Gastroesophageal sphincter (tissue), 4 donors: ENCODE measurements at regions not wholly inside any gene's neighbourhood (a gene's known extent, or its start where the extent isn't known, plus 50 kb on each side); places are given as distances from the start of the nearest gene placed in this dataset.

Experiments used
- ATAC-seq: fragments of 150-250 bp; one replicate; pipeline ENCODE4 v1.9.1; 2016; ENCODE audit warnings: mild to moderate bottlenecking, moderate library complexity
- H3K27ac ChIP-seq, 4 donors: fragments of 200-600 bp; sonication (generic) in 3 of 4; 1 replicate in 3 of 4; 2 replicates in 1 of 4; pipeline ENCODE4 v1.5.1; 2016 to 2019
- H3K27me3 ChIP-seq: fragments of 200-600 bp; sonication (generic); one replicate; pipeline ENCODE4 v1.5.1; 2019
- H3K36me3 ChIP-seq, 2 donors: fragments of 200-600 bp; sonication (generic); one replicate each; pipeline ENCODE4 v1.5.1; 2019; ENCODE audit warnings: control low read depth in 1 of 2
- H3K4me1 ChIP-seq, 3 donors: fragments of 200-600 bp; sonication (generic); 1 replicate in 2 of 3; 2 replicates in 1 of 3; pipeline ENCODE4 v1.5.1; 2016 to 2019; ENCODE audit warnings: control low read depth in 2 of 3
- H3K4me3 ChIP-seq, 2 donors: fragments of 200-600 bp; sonication (generic); one replicate each; pipeline ENCODE4 v1.5.1; 2019; ENCODE audit warnings: mild to moderate bottlenecking in 1 of 2, moderate library complexity in 1 of 2
- H3K9me3 ChIP-seq, 3 donors: fragments of 200-600 bp; sonication (generic); one replicate each; pipeline ENCODE4 v1.5.1; 2017 to 2019; ENCODE audit warnings: control low read depth in 2 of 3
- EP300 ChIP-seq: sonication (generic); formaldehyde crosslinking; IDR thresholded peaks from one replicate; pipeline ENCODE4 v1.6.1; 2017; ENCODE audit warnings: antibody characterized with exemption, mild to moderate bottlenecking
- POLR2A ChIP-seq, 2 donors: fragments of 450-650 bp; IDR thresholded peaks; one replicate each; pipeline ENCODE4 v1.6.1; 2017; ENCODE audit warnings: antibody characterized with exemption in 2 of 2, mild to moderate bottlenecking in 2 of 2, moderate library complexity in 1 of 2
- POLR2AphosphoS5 ChIP-seq: sonication (generic); formaldehyde crosslinking; IDR thresholded peaks from one replicate; pipeline ENCODE4 v1.6.1; 2017; ENCODE audit warnings: antibody characterized with exemption
- WGBS, 2 donors: methylation state at CpG; one replicate each; pipeline ENCODE4 v1.1.5; 2018; ENCODE audit warnings: low coverage in 1 of 2; 5-methylcytosine and 5-hydroxymethylcytosine counted together
- TF ChIP-seq, protein P1 (sequence below), 4 experiments: fragments of 200-600 bp in 2 of 4; fragments of 450-650 bp in 2 of 4; sonication (generic) in 1 of 4; IDR thresholded peaks; one replicate each; pipeline ENCODE4 v1.5.1; 2017 to 2019; ENCODE audit warnings: antibody characterized with exemption in 4 of 4, mild to moderate bottlenecking in 2 of 4, moderate library complexity in 2 of 4

DNA sequence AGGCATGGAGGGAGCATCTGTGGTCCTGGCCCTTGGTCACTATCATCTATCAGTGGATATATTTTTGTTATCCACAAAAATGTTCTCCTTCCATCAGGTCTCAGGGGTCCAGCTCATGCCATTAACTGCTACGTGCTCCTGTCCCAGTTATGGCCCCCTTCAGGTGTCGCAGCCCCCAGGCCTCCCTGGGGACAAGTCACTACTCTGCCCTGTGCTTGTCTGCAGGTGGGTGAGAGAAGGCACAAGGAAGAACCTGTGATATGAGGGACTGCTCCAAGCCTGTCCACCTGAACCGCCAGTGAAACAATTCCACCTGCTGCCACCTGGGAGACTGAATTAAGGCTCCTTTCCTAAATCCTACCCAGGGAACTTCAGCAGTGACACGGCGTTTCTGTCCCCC, 229.6 kb upstream of the ID2 start:
- Histone ChIP-seq H3K27me3 (peaks cover 10% of the 10 kb centered on the region), H3K4me3 (no peak overlapping the region), H3K36me3 (no peaks in the 10 kb centered on the region), H3K4me1 (peaks cover 0 to 26% (median 0%) of the 10 kb centered on the region in 3 donors), H3K27ac (no peak overlapping the region), H3K9me3 (no peaks in the 10 kb centered on the region)
- no peak for ATAC-seq
- TF ChIP-seq POLR2AphosphoS5 = no peak
- TF ChIP-seq, protein P1, sequence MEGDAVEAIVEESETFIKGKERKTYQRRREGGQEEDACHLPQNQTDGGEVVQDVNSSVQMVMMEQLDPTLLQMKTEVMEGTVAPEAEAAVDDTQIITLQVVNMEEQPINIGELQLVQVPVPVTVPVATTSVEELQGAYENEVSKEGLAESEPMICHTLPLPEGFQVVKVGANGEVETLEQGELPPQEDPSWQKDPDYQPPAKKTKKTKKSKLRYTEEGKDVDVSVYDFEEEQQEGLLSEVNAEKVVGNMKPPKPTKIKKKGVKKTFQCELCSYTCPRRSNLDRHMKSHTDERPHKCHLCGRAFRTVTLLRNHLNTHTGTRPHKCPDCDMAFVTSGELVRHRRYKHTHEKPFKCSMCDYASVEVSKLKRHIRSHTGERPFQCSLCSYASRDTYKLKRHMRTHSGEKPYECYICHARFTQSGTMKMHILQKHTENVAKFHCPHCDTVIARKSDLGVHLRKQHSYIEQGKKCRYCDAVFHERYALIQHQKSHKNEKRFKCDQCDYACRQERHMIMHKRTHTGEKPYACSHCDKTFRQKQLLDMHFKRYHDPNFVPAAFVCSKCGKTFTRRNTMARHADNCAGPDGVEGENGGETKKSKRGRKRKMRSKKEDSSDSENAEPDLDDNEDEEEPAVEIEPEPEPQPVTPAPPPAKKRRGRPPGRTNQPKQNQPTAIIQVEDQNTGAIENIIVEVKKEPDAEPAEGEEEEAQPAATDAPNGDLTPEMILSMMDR (IDR thresholded peaks at IDR 0.05) = no peak
- no peak for TF ChIP-seq EP300
- no peak for TF ChIP-seq POLR2A (IDR thresholded peaks at IDR 0.05)
- WGBS, 2 donors = 100% methylated on average over 2 of the region's 5 CpGs; no CpG with 5 or more reads in 1 of the 2 donors

DNA sequence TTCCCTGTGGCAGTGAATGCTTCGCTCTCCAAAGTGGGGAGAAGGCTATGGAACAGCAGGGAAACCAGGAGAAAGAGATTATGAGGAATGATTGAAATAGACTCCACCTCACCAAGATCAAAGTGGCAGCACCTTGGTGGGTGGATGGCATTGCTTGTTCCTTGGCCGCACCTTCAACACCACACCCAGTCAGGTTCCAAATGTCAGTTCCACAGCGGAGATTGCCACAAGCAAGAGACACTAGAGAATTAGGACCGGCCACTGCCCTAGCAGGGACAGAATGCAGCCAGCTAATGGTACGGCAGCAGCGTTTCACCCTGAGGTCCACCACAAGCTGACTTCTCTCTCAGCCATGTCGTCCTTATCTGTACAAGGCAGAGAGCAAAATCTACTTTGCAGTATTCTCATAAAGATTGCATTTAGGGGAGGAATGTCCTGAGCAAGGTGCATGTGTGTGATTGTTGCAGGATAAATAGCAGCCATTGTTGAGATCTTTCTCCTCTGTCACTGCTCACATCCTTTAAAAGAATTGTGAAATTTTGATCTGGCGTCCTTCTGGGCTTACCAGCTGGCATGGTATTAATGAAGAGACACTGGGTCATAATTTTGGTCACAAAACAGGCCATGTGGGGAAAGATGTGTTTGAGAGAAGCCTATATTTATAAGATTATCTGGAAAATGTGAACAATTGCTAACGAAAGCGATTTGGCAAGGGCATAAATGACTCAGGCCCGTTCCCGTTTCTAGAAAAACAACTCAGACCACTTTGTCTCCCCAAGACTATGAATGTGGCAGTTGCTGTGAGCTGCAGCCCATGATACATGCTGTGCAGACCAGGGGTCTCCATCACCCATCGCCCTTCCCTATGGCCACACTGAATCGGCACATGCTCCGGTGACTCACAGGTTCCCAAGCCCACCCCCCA, 228.6 kb upstream of the ID2 start:
- peaks cover 0 to 30% (median 0%) of the 10 kb centered on the region in 3 donors for H3K4me1 ChIP-seq
- no peak overlapping the region for H3K4me3 ChIP-seq
- peaks cover 17% of the 10 kb centered on the region for H3K27me3 ChIP-seq
- no peaks in the 10 kb centered on the region for H3K36me3 ChIP-seq
- H3K27ac ChIP-seq = no peak overlapping the region
- no peaks in the 10 kb centered on the region for H3K9me3 ChIP-seq
- ATAC-seq = no peak
- 79 to 81% methylated on average over 9 to 11 of the region's 15 CpGs for WGBS, 2 donors
- TF ChIP-seq POLR2AphosphoS5 (no peak), EP300 (no peak), POLR2A (IDR thresholded peaks at IDR 0.05) (no peak)
- TF ChIP-seq, protein P1 (IDR thresholded peaks at IDR 0.05) = no peak

DNA sequence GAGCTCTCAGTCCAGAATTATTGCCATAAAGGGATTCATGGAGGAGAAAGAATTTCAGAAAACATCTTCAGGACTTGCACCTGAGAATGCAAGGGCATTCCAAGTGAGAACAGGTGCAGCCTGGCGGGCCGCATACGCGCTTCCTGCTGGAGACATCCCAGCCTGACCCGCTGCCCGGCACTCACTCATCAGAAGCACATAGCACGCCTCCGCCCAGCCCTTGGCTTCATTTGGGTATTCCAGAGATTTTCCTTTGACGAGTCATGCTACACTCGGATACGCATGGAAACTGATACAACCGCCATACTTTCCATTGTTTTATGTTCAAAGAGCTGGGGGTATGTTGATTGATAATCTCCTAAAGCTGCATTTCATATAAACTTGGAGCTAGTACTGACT, 228.0 kb upstream of the ID2 start:
- no peaks in the 10 kb centered on the region for H3K36me3 ChIP-seq
- WGBS, 2 donors = 70 to 72% methylated on average over 8 to 10 of the region's 12 CpGs
- no peaks in the 10 kb centered on the region for H3K9me3 ChIP-seq
- H3K4me1 ChIP-seq = peaks cover 0 to 30% (median 0%) of the 10 kb centered on the region in 3 donors
- H3K4me3 ChIP-seq = no peak overlapping the region
- no peak for ATAC-seq
- H3K27ac ChIP-seq = no peak overlapping the region
- TF ChIP-seq EP300 = no peak
- TF ChIP-seq POLR2A (IDR thresholded peaks at IDR 0.05) = no peak
- TF ChIP-seq, protein P1 (IDR thresholded peaks at IDR 0.05) = no peak
- TF ChIP-seq POLR2AphosphoS5 = no peak
- H3K27me3 ChIP-seq = peaks cover 24% of the 10 kb centered on the region

DNA sequence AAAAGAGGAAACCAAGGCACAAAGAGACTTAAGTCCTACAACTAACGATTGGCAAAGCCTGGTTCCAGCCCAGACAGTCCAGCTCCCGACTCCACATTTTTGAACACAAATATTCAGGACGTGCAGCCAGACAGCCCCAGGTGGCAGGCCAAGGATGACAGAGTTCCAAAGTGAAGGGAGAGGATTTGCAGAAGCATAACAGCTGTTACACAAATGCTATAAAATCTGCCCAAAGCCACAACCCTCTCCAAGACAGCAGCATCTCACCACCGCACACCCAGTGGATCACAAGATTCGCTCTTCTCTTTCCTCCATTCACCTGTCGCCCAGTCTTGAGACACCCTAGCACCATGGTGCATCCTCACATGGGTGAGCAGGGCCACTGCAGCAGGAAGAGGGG, 227.1 kb upstream of the ID2 start:
- peaks cover 24% of the 10 kb centered on the region for H3K27me3 ChIP-seq
- TF ChIP-seq EP300 (no peak), POLR2AphosphoS5 (no peak), POLR2A (IDR thresholded peaks at IDR 0.05) (no peak)
- TF ChIP-seq, protein P1 (IDR thresholded peaks at IDR 0.05) = no peak
- H3K36me3 ChIP-seq = no peaks in the 10 kb centered on the region
- ATAC-seq = no peak
- H3K9me3 ChIP-seq = no peaks in the 10 kb centered on the region
- no peak overlapping the region for H3K4me3 ChIP-seq
- H3K27ac ChIP-seq = no peak overlapping the region
- H3K4me1 ChIP-seq = peaks cover 0 to 30% (median 0%) of the 10 kb centered on the region in 3 donors
- 50 to 73% methylated on average over 1 to 2 of the region's 6 CpGs for WGBS, 2 donors
